Activated CD4-positive, alpha-beta T cell treated with anti-CD3 and anti-CD28 coated beads for 36 hours (primary cell): ENCODE measurements at regions not wholly inside any gene's neighbourhood (a gene's known extent, or its start where the extent isn't known, plus 50 kb on each side); places are given as distances from the start of the nearest gene placed in this dataset.

ENCODE experiments used
- ATAC-seq: fragments of 200-7000 bp; cut with Tn5 transposase; one replicate; pipeline ENCODE4 v1.10.0; 2021; ENCODE audit warnings: mild to moderate bottlenecking, moderate library complexity
- CTCF ChIA-PET: fragments of 350-600 bp; sonication (Branson Sonifier 250); formaldehyde crosslinking; loops from one replicate; lab custom pipeline; 2021; ENCODE audit warnings: antibody characterized with exemption; lab: Charles Lee
- POLR2A ChIA-PET: fragments of 350-600 bp; sonication (Branson Sonifier 250); formaldehyde crosslinking; loops from one replicate; lab custom pipeline; 2021; ENCODE audit warnings: antibody characterized with exemption, inconsistent platforms; lab: Charles Lee
- DNase-seq: peaks from one replicate; pipeline ENCODE4 v3.0.0-alpha.2; 2020
- H3K27ac Mint-ChIP-seq: one replicate; pipeline ENCODE4 v1.8.0; 2021; ENCODE audit warnings: mixed read lengths
- H3K27me3 Mint-ChIP-seq: one replicate; pipeline ENCODE4 v1.8.0; 2021; ENCODE audit warnings: mixed read lengths
- H3K36me3 Mint-ChIP-seq: one replicate; pipeline ENCODE4 v1.8.0; 2021; ENCODE audit warnings: low read depth, mixed read lengths
- H3K4me1 Mint-ChIP-seq: one replicate; pipeline ENCODE4 v1.8.0; 2021; ENCODE audit warnings: mixed read lengths
- H3K4me3 Mint-ChIP-seq: one replicate; pipeline ENCODE4 v1.8.0; 2021; ENCODE audit warnings: mild to moderate bottlenecking, moderate library complexity, mixed read lengths
- H3K9me3 Mint-ChIP-seq: one replicate; pipeline ENCODE4 v1.8.0; 2021; ENCODE audit warnings: low read depth, mixed read lengths
- intact Hi-C, 2 experiments: fragments of 100-400 bp; cut with DNase I in 1 of 2; cut with micrococcal nuclease in 1 of 2; formaldehyde crosslinking; loops; one replicate each; pipeline versions ENCODE4 v1.14.2 to v1.15.1; 2022 to 2024; cut with DNase I, micrococcal nuclease

DNA sequence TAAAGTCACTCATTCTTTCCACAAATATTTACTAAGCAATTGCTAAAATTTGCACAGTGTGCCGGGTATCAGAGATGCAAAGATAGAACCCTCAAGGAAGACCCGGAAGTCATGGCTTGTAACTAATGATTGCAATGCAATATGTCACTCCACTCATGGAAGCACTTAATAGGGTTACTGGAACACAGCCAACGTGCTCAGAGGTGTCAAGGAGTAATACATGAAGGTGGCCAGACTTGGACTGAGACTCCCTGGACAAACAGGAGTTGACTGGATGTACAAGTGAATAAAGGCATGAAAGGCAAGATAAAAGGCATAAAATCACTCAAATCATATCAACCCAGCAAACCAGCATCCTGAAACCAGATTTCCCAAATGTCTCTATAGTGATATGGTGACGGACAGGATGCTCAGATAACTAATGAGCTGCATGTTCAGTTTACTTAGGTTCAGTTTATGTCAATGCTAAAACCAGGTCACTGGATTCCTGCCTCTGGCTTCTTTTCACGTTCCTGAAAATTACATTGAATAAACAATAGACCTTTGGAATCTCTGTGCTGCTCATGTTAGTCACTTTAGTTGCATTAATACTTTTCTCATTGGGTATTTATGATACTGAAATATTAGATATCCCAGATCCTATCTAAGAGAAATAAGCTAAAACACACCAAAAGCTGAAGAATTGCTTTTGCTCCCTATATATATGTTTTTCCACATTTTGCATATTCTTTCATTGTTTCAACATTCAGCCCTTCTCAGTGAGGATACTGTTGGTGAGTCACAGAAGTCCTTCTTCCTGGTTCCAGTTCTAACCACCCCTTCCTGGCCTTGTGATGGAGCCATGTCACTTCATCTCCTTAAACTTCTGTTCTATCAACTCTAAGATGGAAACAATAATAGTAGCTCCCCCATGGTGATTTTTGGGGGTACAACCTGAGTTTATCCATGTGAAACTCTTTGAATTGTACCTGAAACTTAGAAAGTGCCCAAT, 688.9 kb upstream of the ID2 start:
- Mint-ChIP-seq H3K36me3 (no peaks in the 10 kb centered on the region), H3K27ac (no peak overlapping the region), H3K9me3 (no peaks in the 10 kb centered on the region), H3K4me3 (no peak overlapping the region), H3K4me1 (peaks cover 8% of the 10 kb centered on the region), H3K27me3 (peaks cover 3% of the 10 kb centered on the region)
- DNase-seq: no peak
- ChIA-PET CTCF (interaction anchor here (0.6 to 1.8 kb wide), 2 partner anchors 9 to 61 kb away, joined by 3 to 4 read pairs; no protein-coding TSS in a partner anchor), POLR2A (no interaction called here)
- intact Hi-C loops: no loop called here
- ATAC-seq: no peak

DNA sequence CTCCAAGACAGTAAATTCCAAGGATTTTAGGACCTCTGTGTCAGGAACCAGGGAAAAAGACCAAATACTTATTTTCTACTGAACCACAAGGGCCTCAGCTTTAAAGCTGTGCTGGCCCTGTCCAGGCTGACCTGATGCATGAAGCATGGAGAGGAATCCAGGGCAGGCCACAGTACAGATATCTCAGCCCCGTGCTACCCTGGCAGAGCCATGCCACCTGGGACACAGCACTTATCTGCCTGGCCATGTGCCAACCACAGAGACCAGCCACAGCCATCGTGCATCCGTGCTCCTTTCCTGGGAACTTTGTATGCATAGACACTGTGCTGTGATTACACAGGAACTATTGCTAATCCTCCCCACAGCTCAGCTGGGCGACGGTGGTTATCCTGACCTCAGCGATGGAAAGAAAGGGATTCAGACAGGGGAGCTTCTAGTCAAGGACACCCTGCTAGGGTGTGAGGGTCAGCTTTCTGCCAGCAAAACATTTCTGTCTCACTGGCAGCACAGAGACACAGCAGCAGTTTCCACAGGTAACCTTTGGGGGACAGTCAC, 687.4 kb upstream of the ID2 start:
- Mint-ChIP-seq H3K9me3 (no peaks in the 10 kb centered on the region), H3K4me1 (peaks cover 8% of the 10 kb centered on the region), H3K4me3 (no peak overlapping the region), H3K36me3 (no peaks in the 10 kb centered on the region), H3K27ac (no peak overlapping the region), H3K27me3 (peaks cover 3% of the 10 kb centered on the region)
- ChIA-PET CTCF (no interaction called here), POLR2A (no interaction called here)
- intact Hi-C loops: no loop called here
- DNase-seq (no peak), ATAC-seq (no peak)

DNA sequence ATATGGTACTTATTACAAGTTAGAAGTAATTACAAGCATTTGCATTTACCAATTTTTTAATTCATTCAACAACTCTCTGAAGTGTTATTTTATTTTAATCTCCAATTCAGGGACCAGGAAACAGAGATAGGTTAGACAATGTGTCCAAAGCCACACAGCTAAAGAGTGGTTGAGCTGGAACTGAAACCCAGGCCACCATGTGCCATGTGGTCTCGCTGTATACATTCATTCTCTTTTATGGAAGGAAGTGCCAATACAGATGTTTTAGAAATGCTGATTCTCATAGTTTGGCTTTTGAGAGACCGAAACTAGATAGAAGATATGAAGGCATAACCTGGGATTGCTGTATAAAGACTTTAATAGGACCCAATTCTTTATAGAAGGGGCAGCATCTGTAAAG, 684.6 kb upstream of the ID2 start:
- Mint-ChIP-seq H3K4me1 (peaks cover 8% of the 10 kb centered on the region), H3K9me3 (no peaks in the 10 kb centered on the region), H3K4me3 (no peak overlapping the region), H3K36me3 (no peaks in the 10 kb centered on the region), H3K27me3 (no peaks in the 10 kb centered on the region), H3K27ac (no peak overlapping the region)
- ChIA-PET CTCF (no interaction called here), POLR2A (no interaction called here)
- DNase-seq (no peak), ATAC-seq (no peak)
- intact Hi-C loops: no loop called here

DNA sequence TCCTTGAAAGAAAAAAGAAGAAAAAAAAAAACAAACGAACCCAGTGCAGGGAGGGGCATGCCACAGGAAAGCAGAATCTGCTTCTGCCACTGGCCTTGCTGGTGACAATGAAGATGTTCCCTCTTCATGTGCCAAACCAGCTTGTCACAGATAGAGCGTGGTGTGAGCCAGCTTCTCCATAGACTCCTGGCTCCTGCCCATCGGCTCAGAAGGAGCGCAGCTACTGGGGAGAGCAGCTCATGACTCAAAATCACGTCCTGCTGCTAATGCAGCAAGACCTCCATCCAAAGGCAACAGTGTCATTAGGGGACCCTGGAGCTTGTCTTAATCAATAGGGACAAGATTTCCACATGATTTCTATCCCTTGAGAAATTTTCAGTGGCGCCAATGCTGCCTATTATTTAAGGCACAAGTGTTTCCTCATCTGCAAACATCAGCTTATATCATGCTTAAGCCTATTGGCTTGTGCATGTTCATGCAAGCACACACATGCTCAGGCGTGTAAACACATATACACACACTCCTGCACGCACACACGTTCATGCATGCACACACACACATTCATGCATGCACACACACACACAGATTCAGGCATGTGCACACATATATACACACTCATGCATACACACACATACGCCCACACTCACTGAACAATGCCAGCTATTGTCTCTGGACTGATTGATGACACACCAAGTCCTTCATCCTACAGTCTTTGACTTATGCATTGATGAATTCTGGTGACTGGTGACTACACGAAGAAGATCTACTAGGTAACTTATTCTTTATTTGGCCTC, 682.0 kb upstream of the ID2 start:
- DNase-seq (no peak), ATAC-seq (no peak)
- intact Hi-C loops: no loop called here
- Mint-ChIP-seq H3K9me3 (no peaks in the 10 kb centered on the region), H3K4me3 (no peak overlapping the region), H3K27ac (no peak overlapping the region), H3K36me3 (no peaks in the 10 kb centered on the region), H3K27me3 (no peaks in the 10 kb centered on the region), H3K4me1 (peaks cover 19% of the 10 kb centered on the region)
- POLR2A ChIA-PET: no interaction called here
- CTCF ChIA-PET: interaction anchor here (0.7 kb wide), 1 partner anchor 121 kb away, joined by 3 read pairs; no protein-coding TSS in a partner anchor

DNA sequence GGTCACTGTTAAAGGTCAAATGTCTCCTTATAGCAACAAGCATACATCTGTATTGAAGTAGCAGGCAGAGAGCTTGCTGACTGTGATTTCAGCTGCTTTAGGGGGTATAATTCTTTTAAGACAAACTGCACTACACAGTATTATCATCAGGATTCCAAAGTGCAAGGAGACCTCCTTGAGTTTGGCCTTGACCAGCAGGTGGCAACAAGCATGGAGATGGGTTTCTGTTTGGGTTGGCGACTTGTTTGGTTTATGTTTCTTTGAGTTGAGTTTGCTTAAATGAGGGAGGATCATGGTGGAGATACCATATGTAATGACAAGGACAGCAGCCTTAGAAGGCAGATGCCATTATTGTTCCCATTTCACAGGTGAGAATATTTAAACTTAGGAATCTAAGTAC, 681.0 kb upstream of the ID2 start:
- H3K36me3 Mint-ChIP-seq: no peaks in the 10 kb centered on the region
- H3K4me1 Mint-ChIP-seq: peaks cover 18% of the 10 kb centered on the region
- ATAC-seq (no peak), DNase-seq (no peak)
- ChIA-PET POLR2A (no interaction called here), CTCF (no interaction called here)
- H3K27ac Mint-ChIP-seq: no peak overlapping the region
- H3K4me3 Mint-ChIP-seq: no peak overlapping the region
- no peaks in the 10 kb centered on the region for H3K9me3 Mint-ChIP-seq
- H3K27me3 Mint-ChIP-seq: no peaks in the 10 kb centered on the region
- intact Hi-C loops: no loop called here

DNA sequence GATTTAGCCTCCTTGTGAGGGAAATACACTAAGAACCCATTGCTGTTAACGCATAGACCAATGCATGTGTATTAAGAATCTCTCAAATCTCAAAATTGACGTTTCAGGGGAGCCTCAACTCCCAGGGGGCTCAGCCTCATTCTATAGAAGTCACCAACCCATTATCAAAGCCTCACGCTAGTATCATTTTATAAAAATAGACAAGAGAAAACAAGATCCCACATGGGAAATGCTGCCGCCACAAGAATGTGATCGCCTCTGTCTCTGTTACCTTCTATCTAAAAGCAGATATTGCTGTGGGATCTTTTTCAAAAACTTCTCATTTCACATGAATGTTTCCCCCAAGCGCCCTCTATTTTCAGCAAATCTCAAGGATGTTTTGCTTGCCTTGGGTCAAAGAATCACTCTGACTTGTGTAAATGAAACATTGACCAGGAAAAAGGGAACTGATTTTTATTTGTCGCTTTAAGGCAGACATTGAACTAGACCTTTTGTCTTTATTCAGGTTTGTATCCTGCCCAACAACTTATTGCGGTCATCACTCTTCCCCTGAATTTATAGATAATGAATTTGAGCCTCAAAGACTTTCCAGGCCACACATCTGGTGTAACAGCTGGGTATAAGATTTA, 679.0 kb upstream of the ID2 start:
- H3K4me1 Mint-ChIP-seq: peaks cover 11% of the 10 kb centered on the region
- ATAC-seq (no peak), DNase-seq (no peak)
- no peak overlapping the region for H3K4me3 Mint-ChIP-seq
- intact Hi-C loops: no loop called here
- ChIA-PET CTCF (interaction anchor here (0.7 kb wide), 1 partner anchor 1008 kb away, joined by 3 read pairs; no protein-coding TSS in a partner anchor), POLR2A (no interaction called here)
- H3K36me3 Mint-ChIP-seq: no peaks in the 10 kb centered on the region
- H3K27ac Mint-ChIP-seq: no peak overlapping the region
- no peaks in the 10 kb centered on the region for H3K9me3 Mint-ChIP-seq
- H3K27me3 Mint-ChIP-seq: no peaks in the 10 kb centered on the region

DNA sequence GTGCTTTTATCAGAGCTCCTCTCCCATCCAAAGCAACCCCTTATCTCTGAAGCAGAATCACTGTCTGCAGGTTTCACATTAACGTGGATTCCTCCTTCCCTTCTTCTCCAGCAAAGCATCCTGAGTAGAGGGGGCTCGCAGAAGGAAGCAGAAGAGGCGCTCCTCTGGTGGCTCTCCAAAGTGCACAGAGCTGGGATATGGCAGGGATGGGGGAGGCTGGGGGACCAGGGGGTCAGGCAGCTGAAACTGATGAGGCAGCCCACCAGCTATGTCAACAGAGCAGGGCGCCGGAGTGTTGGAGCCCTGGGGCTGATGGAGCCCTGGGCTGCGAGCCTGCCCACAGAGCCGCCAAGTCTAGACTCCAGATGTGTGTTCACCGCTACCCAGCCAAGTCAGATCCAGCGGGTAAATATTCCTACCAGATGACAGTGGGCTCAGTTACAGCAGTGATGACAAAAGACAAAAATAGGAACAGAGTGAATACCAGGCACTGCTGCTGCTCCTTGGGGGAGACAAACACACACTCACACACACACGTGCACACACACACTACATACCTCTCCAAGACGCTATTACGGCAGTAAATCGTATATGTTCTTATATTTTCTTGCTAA, 678.3 kb upstream of the ID2 start:
- peaks cover 11% of the 10 kb centered on the region for H3K4me1 Mint-ChIP-seq
- H3K27me3 Mint-ChIP-seq: no peaks in the 10 kb centered on the region
- H3K9me3 Mint-ChIP-seq: no peaks in the 10 kb centered on the region
- no peaks in the 10 kb centered on the region for H3K36me3 Mint-ChIP-seq
- no peak for ATAC-seq
- no peak for DNase-seq
- intact Hi-C loops: no loop called here
- H3K4me3 Mint-ChIP-seq: no peak overlapping the region
- ChIA-PET POLR2A (no interaction called here), CTCF (interaction anchor here (0.7 kb wide), 2 partner anchors 732 to 1008 kb away, joined by 3 read pairs; no protein-coding TSS in a partner anchor)
- no peak overlapping the region for H3K27ac Mint-ChIP-seq

DNA sequence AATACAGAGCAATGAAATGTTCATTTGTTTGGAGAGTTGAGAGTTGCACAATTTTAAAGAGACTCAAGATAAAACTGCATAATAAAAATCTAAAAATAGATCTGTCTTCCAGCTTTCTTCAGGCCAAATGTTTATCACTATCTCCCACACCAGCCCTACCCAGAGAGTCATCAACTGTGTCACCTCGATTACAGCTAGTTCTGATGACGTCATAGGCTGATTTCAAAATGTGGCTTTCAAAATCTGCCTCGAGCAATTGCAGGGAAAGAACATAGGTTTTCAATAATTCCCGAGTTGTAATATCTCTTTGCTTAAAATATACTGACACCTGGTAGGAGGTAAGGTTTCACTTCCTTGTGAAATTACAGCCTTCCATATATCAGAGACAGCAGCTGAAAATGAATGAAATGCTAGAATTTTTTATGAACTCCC, 677.6 kb upstream of the ID2 start:
- Mint-ChIP-seq H3K27me3 (no peaks in the 10 kb centered on the region), H3K4me3 (no peak overlapping the region), H3K9me3 (no peaks in the 10 kb centered on the region), H3K36me3 (no peaks in the 10 kb centered on the region), H3K4me1 (peaks cover 11% of the 10 kb centered on the region), H3K27ac (no peak overlapping the region)
- ChIA-PET CTCF (interaction anchor here (0.7 kb wide), 1 partner anchor 732 kb away, joined by 3 read pairs; no protein-coding TSS in a partner anchor), POLR2A (no interaction called here)
- no peak for DNase-seq
- ATAC-seq: peak; percentile 63
- intact Hi-C loops: no loop called here

DNA sequence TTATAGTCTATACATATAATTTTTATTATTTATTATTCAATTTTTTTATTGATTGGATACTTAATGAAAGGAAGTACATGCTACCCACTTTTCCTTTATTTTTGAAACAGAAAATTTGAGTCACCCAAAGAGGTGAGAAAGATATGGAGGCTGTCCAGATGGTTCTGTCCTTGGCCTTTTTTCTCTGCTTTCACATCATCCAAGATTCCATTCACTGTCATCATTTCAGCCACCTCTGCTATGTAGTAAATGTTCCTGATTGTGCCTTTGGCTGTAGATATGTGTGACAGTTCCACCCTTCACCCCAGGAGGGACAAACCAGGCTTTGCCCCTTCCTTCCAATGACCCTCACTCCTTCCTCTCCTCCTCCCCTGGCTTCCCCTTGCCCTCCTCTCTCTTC, 675.7 kb upstream of the ID2 start:
- Mint-ChIP-seq H3K4me1 (peaks cover 11% of the 10 kb centered on the region), H3K4me3 (no peak overlapping the region), H3K9me3 (no peaks in the 10 kb centered on the region), H3K27ac (no peak overlapping the region), H3K36me3 (no peaks in the 10 kb centered on the region), H3K27me3 (no peaks in the 10 kb centered on the region)
- CTCF ChIA-PET: no interaction called here
- POLR2A ChIA-PET: no interaction called here
- ATAC-seq: no peak
- intact Hi-C loops: no loop called here
- DNase-seq: no peak

DNA sequence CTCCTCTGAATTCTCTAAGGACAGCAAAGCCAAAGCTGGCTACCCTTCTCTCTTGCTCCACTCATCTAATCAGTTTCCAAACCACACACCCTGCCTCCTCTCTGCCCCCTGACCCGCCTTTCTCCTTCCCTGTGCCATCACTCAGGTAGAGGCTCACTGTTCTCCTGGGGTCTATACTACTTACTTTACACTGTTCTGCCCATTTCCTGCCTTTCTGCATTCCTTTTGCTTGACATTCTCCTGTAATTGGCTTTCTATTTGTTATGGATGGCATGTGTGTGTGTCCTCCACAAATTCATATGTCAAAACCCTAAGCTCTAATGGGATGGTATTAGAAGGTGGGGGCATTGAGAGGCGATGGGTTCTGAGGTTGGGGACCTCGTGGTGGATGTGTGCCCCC, 675.2 kb upstream of the ID2 start:
- ChIA-PET CTCF (no interaction called here), POLR2A (no interaction called here)
- no peaks in the 10 kb centered on the region for H3K27me3 Mint-ChIP-seq
- intact Hi-C loops: no loop called here
- no peak for DNase-seq
- ATAC-seq: no peak
- H3K9me3 Mint-ChIP-seq: no peaks in the 10 kb centered on the region
- H3K27ac Mint-ChIP-seq: no peak overlapping the region
- H3K4me3 Mint-ChIP-seq: no peak overlapping the region
- peaks cover 11% of the 10 kb centered on the region for H3K4me1 Mint-ChIP-seq
- H3K36me3 Mint-ChIP-seq: no peaks in the 10 kb centered on the region
